OCI-LY1 (cell line): ENCODE measurements at regions not wholly inside any gene's neighbourhood (a gene's known extent, or its start where the extent isn't known, plus 50 kb on each side); places are given as distances from the start of the nearest gene placed in this dataset.

Experiments
- H2AFZ ChIP-seq: fragments of 200-600 bp; sonication (generic), shearing (Covaris generic); 2 replicates; pipeline ENCODE4 v1.6.0; 2014; ENCODE audit warnings: antibody characterized with exemption, mild to moderate bottlenecking, low read length
- H3F3A ChIP-seq: fragments of 200-600 bp; sonication (generic), shearing (Covaris generic); 2 replicates; pipeline ENCODE4 v1.6.0; 2014; ENCODE audit warnings: mild to moderate bottlenecking, antibody characterized with exemption, low read length, moderate library complexity; ENCODE audit not compliant: insufficient read depth
- H3K27ac ChIP-seq: fragments of 200-600 bp; sonication (generic); 2 replicates; pipeline ENCODE4 v1.5.1; 2014; ENCODE audit warnings: low read length, mixed run types, mild to moderate bottlenecking, low read depth; ENCODE audit not compliant: poor library complexity, severe bottlenecking
- H3K27me3 ChIP-seq: fragments of 200-600 bp; sonication (generic); 2 replicates; pipeline ENCODE4 v1.6.0; 2014; ENCODE audit warnings: antibody characterized with exemption, mild to moderate bottlenecking, low read length, moderate library complexity; ENCODE audit not compliant: insufficient read depth
- H3K36me3 ChIP-seq: fragments of 200-600 bp; sonication (generic); 2 replicates; pipeline ENCODE4 v1.6.1; 2014; ENCODE audit warnings: mild to moderate bottlenecking, antibody characterized with exemption, low read length, moderate library complexity, mixed read lengths; ENCODE audit not compliant: insufficient read depth
- H3K4me1 ChIP-seq: fragments of 200-600 bp; sonication (generic); 2 replicates; pipeline ENCODE4 v1.5.1; 2014; ENCODE audit warnings: mild to moderate bottlenecking, low read length, moderate library complexity; ENCODE audit not compliant: insufficient read depth, severe bottlenecking
- H3K4me2 ChIP-seq: fragments of 200-600 bp; sonication (generic), shearing (Covaris generic); 2 replicates; pipeline ENCODE4 v1.6.1; 2014; ENCODE audit warnings: low read length
- H3K4me3 ChIP-seq: fragments of 200-600 bp; sonication (generic); 2 replicates; pipeline ENCODE4 v1.5.1; 2014; ENCODE audit warnings: low read length, low read depth, mild to moderate bottlenecking, mixed read lengths; ENCODE audit not compliant: poor library complexity, severe bottlenecking
- H3K79me2 ChIP-seq: fragments of 200-600 bp; shearing (Covaris generic); 2 replicates; pipeline ENCODE4 v1.6.1; 2016; ENCODE audit warnings: mixed run types, low read length, mixed read lengths; ENCODE audit not compliant: insufficient read depth
- H3K9ac ChIP-seq: fragments of 200-600 bp; sonication (generic), shearing (Covaris generic); 2 replicates; pipeline ENCODE4 v1.6.1; 2014; ENCODE audit warnings: mild to moderate bottlenecking, low read length, mixed read lengths
- H3K9me2 ChIP-seq: fragments of 200-600 bp; sonication (generic), shearing (Covaris generic); 2 replicates; pipeline ENCODE4 v1.6.1; 2014; ENCODE audit warnings: low read depth, mild to moderate bottlenecking, low read length, mixed read lengths
- H3K9me3 ChIP-seq: fragments of 200-600 bp; shearing (Covaris generic); 2 replicates; pipeline ENCODE4 v1.6.1; 2014; ENCODE audit warnings: low read length, mixed read lengths
- H4K20me1 ChIP-seq: fragments of 200-600 bp; sonication (generic), shearing (Covaris generic); 2 replicates; pipeline ENCODE4 v1.6.0; 2016; ENCODE audit warnings: mild to moderate bottlenecking, low read length; ENCODE audit not compliant: insufficient read depth
- CTCF ChIP-seq: fragments of 200-600 bp; sonication (generic), shearing (Covaris generic); IDR thresholded peaks from 2 replicates; pipeline ENCODE4 v1.5.1; 2017; ENCODE audit warnings: mild to moderate bottlenecking, antibody characterized with exemption, low read length, moderate library complexity, mixed read lengths
- EZH2 ChIP-seq: fragments of 200-600 bp; sonication (generic), shearing (Covaris generic); IDR thresholded peaks from 2 replicates; pipeline ENCODE4 v1.8.0; 2017; ENCODE audit warnings: borderline replicate concordance, mixed run types, mild to moderate bottlenecking, antibody characterized with exemption, low read length, moderate library complexity, mixed read lengths

GRCh38 chr4:23153076-23153475 lies 460.3 kb downstream of the GBA3 start:
- Histone ChIP-seq H3K4me3 (no peak overlapping the region), H3F3A (no peaks in the 10 kb centered on the region), H3K36me3 (no peaks in the 10 kb centered on the region), H3K4me1 (no peaks in the 10 kb centered on the region), H3K79me2 (no peaks in the 10 kb centered on the region), H3K27me3 (no peaks in the 10 kb centered on the region), H2AFZ (no peak overlapping the region), H3K9me2 (no peaks in the 10 kb centered on the region), H4K20me1 (no peaks in the 10 kb centered on the region), H3K4me2 (no peak overlapping the region), H3K9me3 (no peaks in the 10 kb centered on the region), H3K27ac (no peak overlapping the region), H3K9ac (no peak overlapping the region)
- TF ChIP-seq CTCF (no peak), EZH2 (no peak)

- Histone ChIP-seq H3K9me2 (no peaks in the 10 kb centered on the region), H3K27me3 (no peaks in the 10 kb centered on the region), H4K20me1 (no peaks in the 10 kb centered on the region), H3K4me3 (no peak overlapping the region), H3F3A (no peaks in the 10 kb centered on the region), H3K9ac (no peak overlapping the region), H3K4me2 (no peak overlapping the region), H3K36me3 (no peaks in the 10 kb centered on the region), H3K4me1 (no peaks in the 10 kb centered on the region), H3K9me3 (no peaks in the 10 kb centered on the region), H3K27ac (no peak overlapping the region), H2AFZ (no peak overlapping the region), H3K79me2 (no peaks in the 10 kb centered on the region)
- TF ChIP-seq CTCF (no peak), EZH2 (no peak)
Measured at GRCh38 chr4:23149815-23150214, 457.1 kb downstream of the GBA3 start.

GRCh38 chr4:23144707-23145106 lies 452.0 kb downstream of the GBA3 start:
- H4K20me1 ChIP-seq = no peaks in the 10 kb centered on the region
- H3K4me1 ChIP-seq = no peaks in the 10 kb centered on the region
- H2AFZ ChIP-seq = no peak overlapping the region
- H3K4me2 ChIP-seq = no peak overlapping the region
- H3K9ac ChIP-seq = no peak overlapping the region
- H3K9me3 ChIP-seq = no peaks in the 10 kb centered on the region
- no peak overlapping the region for H3K27ac ChIP-seq
- TF ChIP-seq CTCF = no peak
- TF ChIP-seq EZH2 = no peak
- H3K79me2 ChIP-seq = no peaks in the 10 kb centered on the region
- no peaks in the 10 kb centered on the region for H3K36me3 ChIP-seq
- no peaks in the 10 kb centered on the region for H3K9me2 ChIP-seq
- no peak overlapping the region for H3K4me3 ChIP-seq
- no peaks in the 10 kb centered on the region for H3F3A ChIP-seq
- H3K27me3 ChIP-seq = no peaks in the 10 kb centered on the region
